Esophagus mucosa (tissue), 1 donor: ENCODE measurements at regions not wholly inside any gene's neighbourhood (a gene's known extent, or its start where the extent isn't known, plus 50 kb on each side); places are given as distances from the start of the nearest gene placed in this dataset.
"Not testable (repeated sequence)": the region's sequence is repeated elsewhere in the genome, so short reads cannot be mapped to it uniquely, and the experiment has no call there.

ENCODE experiments used
- ATAC-seq: fragments of 200-7000 bp; cut with Tn5 transposase; one replicate; pipeline ENCODE4 v1.9.1; 2020
- donor health status: DM: yes; HTN: yes; CAD: no.

DNA sequence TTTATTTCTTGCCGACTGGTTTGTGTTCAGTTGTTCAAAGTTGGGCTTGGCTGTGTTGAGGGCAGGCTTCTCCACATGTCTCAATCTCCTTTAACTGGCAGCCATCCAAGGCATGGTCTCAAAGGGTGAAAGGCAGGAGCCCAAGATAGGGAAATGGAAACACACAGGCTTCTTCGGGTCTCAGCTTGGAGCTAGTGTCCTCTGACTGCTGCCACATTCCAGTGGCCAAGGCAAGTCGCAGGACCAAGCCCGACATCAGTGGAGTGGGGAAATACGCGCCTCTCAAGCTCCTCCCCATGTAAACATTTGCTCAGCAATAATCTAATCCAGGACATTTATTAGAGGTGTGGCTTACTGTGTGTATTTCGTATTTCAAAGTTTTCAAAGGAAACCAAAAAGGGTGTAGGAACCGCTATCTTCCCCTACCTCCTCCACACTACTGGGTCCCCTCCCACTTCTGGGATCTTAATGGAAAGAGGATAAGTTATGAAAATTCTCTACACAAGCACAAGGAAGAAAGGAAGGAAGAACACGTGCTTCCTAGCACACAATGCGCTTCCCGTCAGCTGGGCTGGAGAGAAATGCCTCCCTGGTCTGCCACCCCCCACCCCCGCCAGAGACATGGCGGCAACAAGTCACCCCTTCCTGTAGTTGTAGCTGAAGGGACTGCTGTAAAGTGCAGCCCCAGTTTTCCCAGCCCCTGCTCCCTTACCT is 181.7 kb downstream of the FAM43A start:
- ATAC-seq = no peak

DNA sequence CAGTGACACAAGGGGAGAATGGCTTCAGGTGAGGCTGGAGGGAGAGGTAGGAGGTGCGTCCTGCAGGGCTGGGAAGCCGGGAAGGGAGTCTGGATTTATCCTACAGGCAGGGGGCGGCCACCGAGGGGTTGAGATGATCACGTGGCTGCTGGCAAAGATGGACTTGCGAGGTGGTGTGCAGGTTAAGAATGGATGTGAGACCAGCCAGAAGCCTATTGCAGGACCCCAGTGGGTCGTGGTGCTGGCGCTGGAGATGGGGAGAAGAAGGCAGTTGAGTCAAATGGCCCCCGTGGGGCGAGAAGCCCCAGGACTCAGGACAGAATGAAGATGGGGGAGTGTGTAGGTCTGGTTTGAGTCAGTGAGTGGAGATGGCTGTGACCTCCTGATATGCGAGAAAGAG is 183.1 kb downstream of the FAM43A start:
- no peak for ATAC-seq

DNA sequence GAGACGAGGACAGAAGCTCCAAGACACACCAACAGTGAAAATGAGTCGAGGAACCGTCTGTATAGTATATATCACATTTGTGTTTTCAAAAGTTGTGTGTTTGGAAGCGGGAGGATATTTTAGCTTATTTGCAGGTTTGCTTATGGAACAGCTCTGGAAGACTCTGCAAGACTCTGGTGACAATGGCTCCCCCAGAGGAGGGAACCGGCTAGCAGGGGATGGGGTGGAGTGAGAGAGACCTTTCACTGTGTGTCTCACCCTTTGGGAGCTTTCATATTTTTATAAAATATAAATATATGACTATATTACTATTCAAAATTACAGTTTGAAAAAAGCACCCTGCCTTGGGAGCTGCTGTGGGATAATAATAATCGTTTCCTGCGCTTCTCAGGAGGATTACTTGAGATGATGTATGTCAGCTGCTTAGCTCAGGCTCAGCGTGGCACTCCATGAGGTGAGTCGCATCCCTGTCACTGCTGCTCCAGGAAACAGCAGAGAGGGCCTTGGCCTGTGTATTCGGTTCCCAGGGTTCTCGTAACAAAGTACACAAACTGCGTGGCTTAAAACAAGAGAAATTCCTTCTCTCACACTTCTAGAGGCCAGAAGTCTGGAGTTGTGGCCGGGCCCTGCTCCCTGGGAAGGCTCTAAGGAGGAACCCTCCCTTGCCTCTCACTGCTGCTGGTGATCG is 183.9 kb downstream of the FAM43A start:
- ATAC-seq = peak; percentile 41

DNA sequence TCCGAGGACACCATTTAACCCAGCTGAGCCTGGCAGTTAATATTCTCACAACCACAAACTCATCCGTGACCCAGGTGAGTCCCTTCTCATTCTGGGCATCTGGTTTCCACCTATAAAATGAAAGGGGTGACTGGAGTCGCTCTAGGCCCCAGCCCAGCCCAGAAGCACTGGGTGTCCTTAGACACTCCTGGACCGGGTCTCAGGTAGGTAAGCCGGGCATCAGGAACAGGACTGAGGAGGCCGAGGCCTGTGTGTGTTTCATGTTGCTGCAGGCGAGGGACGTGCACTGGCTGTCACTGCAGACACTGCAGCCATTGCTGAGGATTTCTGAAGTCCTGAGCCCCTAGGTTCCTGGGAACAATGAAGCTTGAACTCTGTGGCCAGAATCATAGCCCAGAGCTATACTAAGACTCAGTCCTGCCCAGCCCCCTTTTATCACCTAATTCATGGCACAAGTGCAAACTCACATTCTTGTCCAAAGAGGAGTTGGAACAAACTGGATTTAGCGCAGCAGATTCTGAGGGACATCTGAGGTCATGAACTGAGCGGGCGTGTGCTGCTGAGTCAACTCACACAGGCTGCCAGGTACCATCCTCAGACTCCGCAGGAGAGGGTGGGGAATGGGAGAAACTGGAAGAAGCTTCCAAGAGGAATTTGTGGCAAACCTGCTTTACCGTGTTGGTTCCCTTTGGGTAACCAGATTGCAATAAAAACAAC is 184.9 kb downstream of the FAM43A start:
- peak; percentile 66 for ATAC-seq

DNA sequence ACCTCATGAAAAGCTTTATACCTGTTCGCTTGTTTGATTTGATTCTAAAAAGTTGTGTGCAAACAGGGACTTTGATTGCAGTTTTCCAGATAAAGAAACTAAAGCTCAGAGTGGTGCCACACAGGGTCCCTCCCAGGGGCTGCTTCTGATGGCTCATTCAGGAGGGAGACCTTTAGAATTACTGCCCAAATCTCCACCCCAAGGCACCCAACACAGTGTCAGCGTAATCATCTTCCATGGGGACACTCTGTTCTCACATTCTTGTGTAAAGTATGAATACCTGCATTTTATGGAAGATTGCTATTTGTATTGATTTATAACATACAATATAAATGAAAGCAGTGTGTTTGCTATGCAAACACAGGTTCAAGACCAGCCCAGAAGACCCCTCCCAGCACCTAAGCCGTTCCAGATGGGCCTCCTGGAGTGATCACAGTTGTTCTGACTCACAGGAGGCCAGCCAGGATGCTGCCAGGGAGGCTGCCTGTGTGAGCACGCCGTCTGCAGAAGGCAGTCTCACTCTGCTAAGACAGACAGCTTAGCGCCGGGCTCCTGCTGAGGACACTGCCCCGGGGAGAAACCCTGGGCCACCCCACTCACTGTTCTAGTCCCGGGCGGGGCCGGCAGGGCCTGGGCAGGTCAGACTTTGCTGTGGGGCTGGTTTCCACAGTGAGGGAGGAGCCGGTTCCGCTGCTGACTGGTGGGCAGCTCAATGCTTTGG is 185.6 kb downstream of the FAM43A start:
- peak; percentile 96 for ATAC-seq

DNA sequence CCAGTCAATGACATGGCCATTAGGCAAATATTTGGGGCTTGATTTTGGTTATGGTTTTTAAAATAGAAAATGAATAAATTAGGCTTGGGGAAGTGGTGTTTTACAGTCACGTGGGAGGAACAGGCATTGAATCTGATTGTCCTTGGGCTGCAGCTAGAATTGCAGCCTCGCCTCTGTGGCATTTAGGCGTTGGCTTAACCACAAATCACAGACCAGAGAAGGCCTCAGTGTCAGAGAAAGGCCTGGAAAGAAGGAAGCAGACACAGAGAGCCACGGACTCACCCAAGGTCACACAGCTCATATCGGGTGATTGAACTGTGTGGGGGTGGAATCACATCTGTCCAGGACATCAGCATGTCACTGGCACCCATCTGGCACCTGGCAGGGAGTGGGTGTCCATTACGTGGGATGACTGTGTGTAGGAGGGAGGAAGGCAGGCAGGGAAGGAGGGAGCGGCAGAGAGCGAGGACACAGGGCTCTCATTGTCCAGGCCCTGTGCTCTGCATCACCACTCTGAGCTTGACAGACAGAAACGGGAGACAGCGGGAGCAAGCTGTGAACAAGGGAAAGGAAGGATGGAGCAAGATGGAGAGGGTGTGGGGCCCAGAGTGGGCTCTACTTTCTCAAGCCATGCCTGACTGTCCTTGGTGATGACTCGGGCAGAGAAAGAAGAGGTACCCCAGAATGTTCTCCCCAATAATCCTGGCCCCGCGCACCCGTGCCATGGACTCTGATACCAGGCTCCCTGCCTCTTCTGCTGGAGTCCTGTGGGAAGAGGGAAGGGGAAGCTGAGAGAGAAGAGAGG is 186.4 kb downstream of the FAM43A start:
- peak; percentile 67 for ATAC-seq

DNA sequence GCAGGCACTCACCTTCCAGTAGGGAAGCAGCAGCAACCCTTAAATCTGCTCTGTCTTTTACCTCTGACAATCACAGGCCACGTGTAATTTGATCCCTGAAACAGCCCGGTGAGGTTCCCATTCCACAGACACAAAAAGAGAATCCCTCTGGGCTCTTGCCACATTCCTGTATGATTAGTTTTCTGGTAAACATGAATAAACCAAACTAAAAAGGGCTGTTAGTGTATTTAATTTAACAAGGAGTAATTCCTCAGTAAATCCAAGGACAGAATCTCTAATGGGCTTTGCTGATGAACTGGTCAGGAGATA is 186.9 kb downstream of the FAM43A start:
- ATAC-seq = no peak

DNA sequence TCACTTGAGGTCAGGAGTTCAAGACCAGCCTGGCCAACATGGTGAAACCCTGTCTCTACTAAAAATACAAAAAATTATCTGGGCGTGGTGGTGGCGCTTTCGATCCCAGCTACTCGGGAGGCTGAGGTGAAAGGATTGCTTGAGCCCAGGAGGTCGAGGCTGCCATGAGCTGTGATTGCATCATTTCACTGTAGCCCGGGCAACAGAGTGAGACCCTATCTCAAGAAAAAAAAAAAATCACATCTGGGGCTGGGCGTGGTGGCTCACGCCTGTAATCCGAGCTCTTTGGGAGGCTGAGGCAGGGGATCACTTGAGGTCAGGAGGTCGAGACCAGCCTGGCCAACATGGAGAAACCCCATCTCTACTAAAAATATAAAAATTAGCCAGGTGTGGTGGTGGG is 187.8 kb downstream of the FAM43A start:
- ATAC-seq = not testable (repeated sequence)

DNA sequence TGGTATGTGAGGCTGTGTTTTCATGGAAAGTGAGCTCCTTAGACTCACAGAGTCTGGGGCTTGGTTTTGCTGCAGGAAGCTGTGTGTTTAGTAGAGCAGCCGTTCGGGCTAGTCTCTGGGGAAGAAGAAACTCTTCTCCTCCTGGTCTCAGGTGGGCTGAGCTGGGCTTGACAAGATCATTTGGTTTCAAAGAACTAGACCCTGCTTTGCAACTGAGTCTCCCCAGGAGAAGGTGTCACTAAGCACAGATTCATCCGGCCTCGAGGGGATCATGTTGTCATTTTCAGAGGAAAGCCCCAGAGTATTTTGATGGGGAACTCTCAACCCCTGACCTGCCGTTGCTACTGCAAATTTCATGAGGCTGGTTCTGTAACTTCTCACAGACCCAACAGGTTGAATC is 188.5 kb downstream of the FAM43A start:
- no peak for ATAC-seq

DNA sequence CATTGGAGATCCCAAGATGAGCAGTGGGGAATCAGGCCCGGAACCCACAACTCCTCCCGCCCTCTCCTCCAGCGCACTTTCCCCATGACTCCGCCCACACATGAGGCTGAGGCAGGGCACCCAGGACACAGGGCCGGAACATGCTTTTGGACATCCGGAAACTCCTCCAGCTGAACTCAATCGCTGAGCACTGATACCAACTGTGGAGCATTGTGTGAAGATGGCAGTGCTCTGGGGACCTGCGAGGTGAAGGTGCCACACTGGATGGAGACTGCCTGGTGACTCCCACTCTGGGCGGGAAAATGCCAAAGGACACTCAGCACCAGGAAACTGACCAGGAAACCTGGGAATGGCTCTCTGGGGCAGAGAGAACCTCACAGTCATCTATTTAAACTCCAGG is 189.1 kb downstream of the FAM43A start:
- ATAC-seq = no peak

DNA sequence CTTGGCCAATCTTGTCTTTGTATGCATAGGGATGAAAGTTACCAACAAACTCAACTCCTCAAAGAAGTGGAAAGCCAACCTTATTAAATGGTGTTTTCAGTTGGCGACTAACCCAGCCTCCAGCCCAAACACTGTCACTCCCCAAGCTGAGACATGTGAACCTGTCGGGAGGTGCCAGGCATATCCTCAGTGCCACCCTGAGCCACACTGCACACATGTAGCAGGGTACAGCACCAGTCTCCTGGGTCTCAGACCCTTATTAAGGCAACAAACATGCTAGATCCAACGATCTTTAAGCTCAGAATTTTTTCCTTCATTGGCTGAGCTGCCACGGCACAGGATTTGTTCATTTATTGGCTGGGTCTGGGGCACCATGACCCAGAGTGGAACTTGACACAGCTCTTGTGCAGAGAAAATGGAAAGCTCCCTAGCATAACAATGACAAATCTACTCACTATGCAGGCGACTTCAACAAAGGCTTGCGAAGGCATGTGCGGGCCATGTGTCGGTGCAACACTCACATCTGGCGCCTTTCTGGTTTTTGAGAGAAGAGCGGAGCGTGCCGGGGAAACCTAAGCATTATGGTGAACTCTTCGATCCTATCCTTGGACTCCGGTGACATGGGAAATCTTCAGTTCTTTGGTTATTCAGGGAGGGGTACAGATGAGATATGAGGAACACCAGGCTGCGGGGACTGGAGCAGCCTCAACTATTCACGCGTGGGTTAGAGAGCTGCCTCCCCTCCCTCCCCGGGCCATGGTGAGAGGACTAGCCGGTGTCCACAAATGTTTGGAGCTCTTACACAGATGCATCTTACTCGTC is 190.1 kb downstream of the FAM43A start:
- no peak for ATAC-seq

DNA sequence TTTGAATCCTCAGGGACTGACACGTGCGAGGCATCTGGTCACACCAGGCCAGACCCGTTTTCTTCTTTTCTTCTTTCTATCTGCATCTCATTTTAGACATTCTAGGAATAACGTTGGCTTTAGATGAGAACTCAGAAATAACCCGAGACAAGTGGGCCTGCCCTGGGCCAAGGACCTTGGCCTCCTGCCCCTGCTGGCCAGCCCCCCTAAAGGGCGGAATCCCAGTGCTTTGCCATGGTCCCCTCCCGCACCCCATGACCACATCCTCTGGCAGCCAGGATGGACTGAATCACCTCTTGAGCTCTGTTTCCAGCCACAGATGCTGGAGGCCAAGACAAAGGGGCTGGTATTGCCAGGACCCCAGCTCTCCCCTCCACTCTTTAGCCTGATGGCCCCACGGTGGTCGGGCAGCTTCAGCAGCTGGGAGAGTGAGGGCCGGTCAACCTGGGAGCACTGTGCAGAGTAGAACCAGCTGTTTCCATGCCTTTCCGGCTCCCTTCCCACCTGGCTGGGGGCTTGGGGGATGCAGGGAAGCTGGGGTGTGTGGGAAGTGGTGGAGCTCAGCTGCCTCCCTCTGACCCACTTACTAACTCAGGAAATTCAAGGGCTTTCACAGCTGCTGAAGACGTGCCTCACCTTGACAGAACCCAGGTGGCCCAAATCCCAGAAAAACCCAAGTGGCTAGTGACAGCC is 190.9 kb downstream of the FAM43A start:
- no peak for ATAC-seq

DNA sequence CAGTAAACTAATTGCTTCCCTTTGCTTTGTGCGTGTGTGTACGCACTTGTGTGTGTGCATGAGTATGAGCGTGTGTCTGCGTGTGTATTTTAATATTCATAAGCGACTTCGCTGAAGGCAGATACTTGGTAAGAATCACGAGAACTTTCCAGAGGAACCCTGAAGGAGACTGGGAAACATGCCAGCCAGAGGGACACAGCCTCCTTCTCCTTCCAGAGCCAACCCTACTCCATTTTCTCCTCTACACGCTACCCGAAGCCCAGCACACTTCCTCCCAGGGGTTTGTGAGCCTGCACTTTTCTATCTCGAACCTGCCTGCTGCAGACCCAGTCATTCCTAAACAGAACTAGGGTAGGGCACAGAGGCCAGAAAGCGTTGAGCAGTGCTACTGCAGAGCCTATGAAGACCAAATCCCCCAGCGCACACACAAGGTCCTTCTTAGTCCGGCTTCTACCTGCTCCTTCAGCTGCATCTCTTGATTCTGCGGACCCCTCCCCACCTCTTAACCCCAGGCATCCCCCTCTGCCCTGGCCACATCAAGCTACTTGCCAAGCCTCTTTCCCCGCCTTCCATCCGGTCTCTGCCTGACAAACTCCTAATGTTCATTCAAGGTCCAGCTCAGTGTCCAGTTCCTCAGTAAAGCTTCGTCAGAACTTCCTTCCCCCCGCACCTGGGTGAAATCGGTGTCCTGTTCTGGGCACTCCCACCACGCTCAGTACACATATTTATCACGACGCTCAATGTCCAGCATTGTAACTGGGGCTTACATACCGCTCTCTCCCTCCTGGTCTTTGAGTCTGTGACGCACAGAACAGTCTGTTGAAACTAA is 191.8 kb downstream of the FAM43A start:
- ATAC-seq = no peak

DNA sequence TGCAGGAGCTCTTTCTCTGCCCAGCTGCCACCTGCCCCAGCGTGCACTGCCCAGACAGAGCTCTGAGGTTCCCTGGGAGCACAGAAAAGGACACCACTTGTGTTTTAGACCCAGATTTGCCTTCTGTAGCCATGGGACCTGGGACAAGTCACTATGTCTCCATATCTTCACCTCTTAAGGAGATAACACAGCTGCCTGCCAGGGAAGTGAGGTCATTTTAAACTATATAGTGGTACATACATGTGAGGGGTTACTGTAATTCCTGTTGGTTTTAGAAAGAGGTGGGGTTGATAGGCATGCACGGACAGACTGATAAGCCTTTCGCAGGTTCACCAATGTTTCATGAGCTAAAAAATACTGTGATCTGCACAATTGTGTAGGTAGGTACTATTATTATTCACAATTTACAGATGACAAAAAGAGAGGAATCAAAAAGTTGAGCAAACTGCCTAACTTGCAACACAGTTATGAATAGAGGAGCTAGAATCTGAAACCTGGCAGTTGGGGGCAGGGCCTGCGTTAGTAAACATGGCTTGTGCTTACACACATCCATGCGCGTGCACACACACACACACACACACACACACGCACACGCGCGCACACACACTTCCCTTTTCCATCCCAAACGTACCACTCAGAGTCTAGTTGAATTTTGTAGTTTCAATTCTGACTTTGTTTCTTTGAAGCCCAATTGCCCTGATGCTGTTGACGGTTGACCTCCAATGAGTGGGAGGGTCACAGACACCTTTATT is 193.6 kb downstream of the FAM43A start:
- no peak for ATAC-seq

DNA sequence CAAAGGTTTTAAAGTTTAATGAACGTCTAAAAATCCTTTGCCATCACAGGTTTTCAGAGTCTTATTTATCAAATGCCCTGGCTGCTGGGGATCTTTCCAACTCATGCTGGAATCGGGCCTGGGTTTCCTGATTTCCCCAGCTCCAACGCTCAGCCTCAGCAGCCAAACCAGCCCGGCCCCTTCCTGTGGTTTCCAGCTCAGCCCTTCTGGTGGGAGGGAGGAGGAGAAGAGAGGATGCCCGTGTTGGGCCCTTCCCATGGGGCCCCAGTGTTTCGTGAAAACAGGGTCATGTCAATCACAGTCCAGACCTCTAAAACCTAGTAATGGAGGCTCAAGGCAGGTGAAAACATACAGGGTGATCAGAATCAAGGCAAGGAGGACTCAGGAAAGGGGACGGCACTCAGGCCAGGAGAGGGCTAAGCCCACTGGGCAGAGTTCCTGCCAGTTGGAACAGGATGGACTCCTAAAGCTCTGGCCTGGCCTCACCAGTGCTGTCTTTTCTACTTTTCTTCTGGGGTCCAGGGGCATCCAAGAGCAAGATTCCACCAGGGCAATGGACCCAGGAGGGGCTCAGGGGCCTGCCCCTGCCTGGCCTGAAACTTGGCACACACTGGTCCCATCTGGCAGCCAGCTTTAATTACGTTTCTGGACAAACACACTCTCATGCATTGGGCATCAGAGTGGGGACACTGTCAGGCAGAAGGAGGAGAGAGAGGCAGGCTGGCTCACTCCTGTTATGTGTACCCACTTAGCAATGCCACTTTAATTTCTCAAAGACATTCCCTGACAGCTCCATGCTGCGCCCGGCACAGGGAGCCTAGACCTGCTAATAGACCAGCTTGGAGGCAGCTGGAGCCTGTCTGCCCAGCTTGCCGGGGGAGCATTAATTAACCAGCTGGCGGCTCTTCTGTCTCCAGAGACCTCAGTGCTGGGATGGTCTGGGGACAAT is 194.6 kb downstream of the FAM43A start:
- ATAC-seq = peak; percentile 18

DNA sequence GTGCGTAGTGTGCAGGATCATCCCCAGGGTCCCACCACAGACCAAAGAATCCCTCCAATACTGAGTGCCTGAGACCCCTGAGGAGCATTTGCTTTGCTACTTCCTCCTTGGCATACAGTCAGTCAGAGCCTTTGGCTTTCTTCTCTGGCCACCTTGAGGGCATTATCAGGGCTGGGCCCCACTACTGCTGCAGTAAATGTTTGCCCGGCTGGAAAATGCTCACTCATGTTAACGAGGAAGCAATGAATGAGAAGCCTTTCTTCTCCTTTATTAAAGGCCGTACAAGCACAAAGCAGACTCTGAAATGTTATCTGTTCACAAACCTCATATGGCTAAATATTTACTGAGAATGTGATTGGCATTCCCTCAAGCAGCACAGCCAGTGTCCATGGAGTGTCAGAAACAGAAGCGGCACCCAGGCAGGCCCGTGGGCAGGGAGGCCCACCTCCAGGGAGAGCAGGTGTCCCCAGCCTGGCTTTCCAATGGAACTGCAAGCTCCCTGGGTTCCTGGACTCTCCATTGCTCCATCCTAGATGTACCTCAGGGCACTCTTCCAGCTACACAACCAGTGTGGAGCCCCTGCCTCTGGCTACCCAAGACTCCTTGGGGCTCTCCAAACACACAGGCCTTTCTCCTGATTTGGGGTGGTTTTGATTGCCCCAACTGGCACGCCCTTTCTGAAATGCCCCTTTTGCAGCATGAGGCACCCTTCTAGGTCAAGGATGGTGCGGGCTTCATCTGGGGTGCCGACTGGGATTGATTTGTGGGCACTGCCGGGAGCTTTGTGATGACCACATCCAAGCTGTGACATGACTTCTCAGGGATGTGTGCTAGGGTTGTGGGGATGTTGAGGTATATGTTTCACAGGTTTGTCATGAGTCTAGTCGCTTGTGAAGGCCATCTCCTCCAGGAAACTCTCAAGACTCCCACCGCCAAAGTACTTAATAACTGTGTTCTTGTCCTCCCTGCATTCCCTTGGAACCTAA is 195.6 kb downstream of the FAM43A start:
- ATAC-seq = no peak
